ENCODE measurements at regions not wholly inside any gene's neighbourhood (a gene's known extent, or its start where the extent isn't known, plus 50 kb on each side); places are given as distances from the start of the nearest gene placed in this dataset.

GRCh38 chr13:75196147-75196837, 285.7 kb downstream of the TBC1D4 start:
- WGBS, 2 donors, result 68 to 72% methylated on average over 4 of the region's 4 CpGs
- H3K27ac ChIP-seq, result no peak overlapping the region

GRCh38 chr13:75195495-75196146, 286.3 kb downstream of the TBC1D4 start:
- DNase-seq, result no peak
- Histone ChIP-seq H3K36me3 (no peaks in the 10 kb centered on the region), H3K4me1 (no peaks in the 10 kb centered on the region), H3K27me3 (no peaks in the 10 kb centered on the region), H3K9me3 (no peaks in the 10 kb centered on the region), H3K27ac (no peak overlapping the region), H3K4me3 (replicated peaks in 1 of 3) (no peak overlapping the region)
- WGBS, 2 donors, result 76 to 82% methylated on average over 7 of the region's 7 CpGs
- intact Hi-C loops (cut with DNase I), result no loop called here
- TF ChIP-seq POLR2A (IDR thresholded peaks at IDR 0.05), result no peak
- no peak for TF ChIP-seq CTCF (IDR thresholded peaks at IDR 0.05)

More at GRCh38 chr13:75196147-75196837, 285.7 kb downstream of the TBC1D4 start:
- no peaks in the 10 kb centered on the region for H3K9me3 ChIP-seq
- no peaks in the 10 kb centered on the region for H3K27me3 ChIP-seq
- no peak for DNase-seq
- no peak for TF ChIP-seq POLR2A (IDR thresholded peaks at IDR 0.05)
- TF ChIP-seq CTCF (IDR thresholded peaks at IDR 0.05), result no peak
- no peaks in the 10 kb centered on the region for H3K4me1 ChIP-seq
- intact Hi-C loops (cut with DNase I), result no loop called here
- H3K36me3 ChIP-seq, result no peaks in the 10 kb centered on the region
- H3K4me3 ChIP-seq (replicated peaks in 1 of 3), result no peak overlapping the region

GRCh38 chr13:75194717-75195462, 287.1 kb downstream of the TBC1D4 start:
- no peaks in the 10 kb centered on the region for H3K9me3 ChIP-seq
- H3K27ac ChIP-seq, result no peak overlapping the region
- H3K4me1 ChIP-seq, result no peaks in the 10 kb centered on the region
- no peak overlapping the region for H3K4me3 ChIP-seq (replicated peaks in 1 of 3)
- no peaks in the 10 kb centered on the region for H3K36me3 ChIP-seq
- TF ChIP-seq CTCF (IDR thresholded peaks at IDR 0.05) (no peak), POLR2A (IDR thresholded peaks at IDR 0.05) (no peak)
- H3K27me3 ChIP-seq, result no peaks in the 10 kb centered on the region
- no peak for DNase-seq
- 76 to 83% methylated on average over 5 of the region's 5 CpGs for WGBS, 2 donors
- intact Hi-C loops (cut with DNase I), result no loop called here

- Histone ChIP-seq H3K27ac (no peak overlapping the region), H3K4me1 (peaks cover 2 to 7% of the 10 kb centered on the region in 2 donors), H3K36me3 (no peaks in the 10 kb centered on the region), H3K9me3 (no peaks in the 10 kb centered on the region), H3K27me3 (no peaks in the 10 kb centered on the region), H3K4me3 (replicated peaks in 1 of 3) (no peak overlapping the region)
- 1 to 5% methylated on average over 2 of the region's 2 CpGs for WGBS, 2 donors
- intact Hi-C loops (cut with DNase I), result no loop called here
- TF ChIP-seq CTCF (IDR thresholded peaks at IDR 0.05) (no peak), POLR2A (IDR thresholded peaks at IDR 0.05) (no peak)
- peak in 1 of 2 donors; percentile 1 for DNase-seq
These were observed 295.6 kb downstream of the TBC1D4 start for GRCh38 chr13:75186379-75186778.

- H3K27me3 ChIP-seq, result no peaks in the 10 kb centered on the region
- TF ChIP-seq POLR2A (IDR thresholded peaks at IDR 0.05) (no peak), CTCF (IDR thresholded peaks at IDR 0.05) (no peak)
- 64 to 65% methylated on average over 2 of the region's 2 CpGs for WGBS, 2 donors
- H3K9me3 ChIP-seq, result no peaks in the 10 kb centered on the region
- H3K4me1 ChIP-seq, result peaks cover 2 to 7% of the 10 kb centered on the region in 2 donors
- no peaks in the 10 kb centered on the region for H3K36me3 ChIP-seq
- no peak overlapping the region for H3K27ac ChIP-seq
- no peak overlapping the region for H3K4me3 ChIP-seq (replicated peaks in 1 of 3)
- no peak for DNase-seq
- intact Hi-C loops (cut with DNase I), result no loop called here
These were observed 300.1 kb downstream of the TBC1D4 start for GRCh38 chr13:75181906-75182305.
